ENCODE measurements at regions not wholly inside any gene's neighbourhood (a gene's known extent, or its start where the extent isn't known, plus 50 kb on each side); places are given as distances from the start of the nearest gene placed in this dataset.
"Not testable (repeated sequence)": the region's sequence is repeated elsewhere in the genome, so short reads cannot be mapped to it uniquely, and the experiment has no call there.

DNA sequence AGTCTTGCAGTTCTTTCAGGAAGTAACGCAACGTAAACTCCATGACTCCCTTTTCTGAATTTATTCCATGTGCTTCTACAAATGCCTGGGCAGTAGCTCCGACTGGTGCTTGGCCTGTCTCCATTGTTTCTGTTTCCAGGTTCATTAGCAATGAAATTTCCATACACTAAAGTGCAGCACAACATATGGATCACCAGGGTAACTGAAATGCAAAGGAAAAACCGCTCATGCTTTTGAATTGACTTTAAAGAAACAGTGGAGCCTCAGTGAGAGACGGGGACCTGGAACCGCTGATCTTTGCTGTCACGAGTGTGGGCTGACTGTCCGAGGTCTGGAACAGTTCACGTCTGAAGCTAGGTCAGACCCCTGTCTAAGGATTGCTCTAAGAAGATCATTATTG is 126.5 kb upstream of the IGFBP3 start:
- no peak for DNase-seq
- TF ChIP-seq, protein P1, sequence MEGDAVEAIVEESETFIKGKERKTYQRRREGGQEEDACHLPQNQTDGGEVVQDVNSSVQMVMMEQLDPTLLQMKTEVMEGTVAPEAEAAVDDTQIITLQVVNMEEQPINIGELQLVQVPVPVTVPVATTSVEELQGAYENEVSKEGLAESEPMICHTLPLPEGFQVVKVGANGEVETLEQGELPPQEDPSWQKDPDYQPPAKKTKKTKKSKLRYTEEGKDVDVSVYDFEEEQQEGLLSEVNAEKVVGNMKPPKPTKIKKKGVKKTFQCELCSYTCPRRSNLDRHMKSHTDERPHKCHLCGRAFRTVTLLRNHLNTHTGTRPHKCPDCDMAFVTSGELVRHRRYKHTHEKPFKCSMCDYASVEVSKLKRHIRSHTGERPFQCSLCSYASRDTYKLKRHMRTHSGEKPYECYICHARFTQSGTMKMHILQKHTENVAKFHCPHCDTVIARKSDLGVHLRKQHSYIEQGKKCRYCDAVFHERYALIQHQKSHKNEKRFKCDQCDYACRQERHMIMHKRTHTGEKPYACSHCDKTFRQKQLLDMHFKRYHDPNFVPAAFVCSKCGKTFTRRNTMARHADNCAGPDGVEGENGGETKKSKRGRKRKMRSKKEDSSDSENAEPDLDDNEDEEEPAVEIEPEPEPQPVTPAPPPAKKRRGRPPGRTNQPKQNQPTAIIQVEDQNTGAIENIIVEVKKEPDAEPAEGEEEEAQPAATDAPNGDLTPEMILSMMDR (IDR thresholded peaks at IDR 0.05) = no peak
- Mint-ChIP-seq H3K4me1 (ENCODE audit: low read depth) (no peaks in the 10 kb centered on the region), H3K27ac (no peak overlapping the region), H3K4me3 (no peak overlapping the region), H3K9me3 (no peaks in the 10 kb centered on the region), H3K36me3 (ENCODE audit: low read depth) (no peaks in the 10 kb centered on the region), H3K27me3 (no peaks in the 10 kb centered on the region)
- Histone ChIP-seq H3K27ac (ENCODE audit: low read depth in 1 of 2, low read length in 2 of 2) (no peak overlapping the region), H3K36me3 (ENCODE audit: insufficient read depth, low read length) (no peaks in the 10 kb centered on the region), H3K9me3 (ENCODE audit: control insufficient read depth in 1 of 2, insufficient read depth in 1 of 2, low read length in 2 of 2) (no peaks in the 10 kb centered on the region), H3K4me3 (ENCODE audit: low read length) (no peak overlapping the region), H3K4me1 (ENCODE audit: insufficient read depth, low read length) (no peaks in the 10 kb centered on the region), H3K27me3 (ENCODE audit: control insufficient read depth in 1 of 2, insufficient read depth in 2 of 2, low read length in 2 of 2) (no peaks in the 10 kb centered on the region)
- intact Hi-C loops (cut with DNase I, micrococcal nuclease) = no loop called here
- no peak for ATAC-seq (ENCODE audit: poor library complexity)
- POLR2A ChIA-PET = no interaction called here
- CTCF ChIA-PET = no interaction called here

DNA sequence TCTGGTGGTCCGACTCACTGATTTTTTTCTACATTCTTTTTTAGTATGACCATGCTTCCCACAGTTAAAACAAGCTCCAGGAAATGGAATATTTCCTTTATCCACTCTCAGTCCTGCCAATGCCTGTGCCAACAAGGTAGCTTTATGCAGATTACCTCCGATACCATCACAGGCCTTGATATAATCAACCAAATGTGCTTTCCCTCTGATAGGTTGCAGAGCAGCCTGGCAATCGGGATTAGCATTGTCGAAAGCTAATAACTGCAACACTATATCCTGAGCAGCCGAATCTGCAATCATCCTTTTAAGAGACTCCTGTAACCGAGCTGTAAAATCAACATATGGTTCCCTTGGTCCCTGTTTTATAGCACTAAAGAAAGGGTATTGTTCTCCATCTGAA is 122.3 kb upstream of the IGFBP3 start:
- not testable (repeated sequence) for DNase-seq, H3K9me3 Mint-ChIP-seq

DNA sequence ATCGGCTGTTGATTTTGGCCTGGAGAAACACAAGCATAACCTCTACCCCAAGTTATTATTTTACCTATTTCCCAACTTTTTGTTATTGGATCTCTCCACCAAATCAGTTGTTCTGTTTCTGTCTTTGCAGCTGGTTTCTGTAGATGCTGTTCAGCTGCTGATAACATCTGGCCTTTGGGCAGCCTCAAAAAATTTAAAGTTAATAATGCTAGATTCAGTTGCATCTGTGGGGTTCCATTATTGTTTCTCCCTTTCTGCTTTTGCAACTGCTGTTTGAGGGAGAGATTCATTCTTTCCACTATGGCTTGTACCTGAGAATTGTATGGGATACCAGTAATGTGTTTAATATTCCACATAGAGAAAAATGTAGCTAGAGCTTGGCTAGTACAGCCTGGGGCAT is 118.7 kb upstream of the IGFBP3 start:
- CTCF ChIA-PET; H3K36me3 Mint-ChIP-seq (ENCODE audit: low read depth); H3K9me3 Mint-ChIP-seq; H3K27ac Mint-ChIP-seq; H3K9me3 ChIP-seq (ENCODE audit: control insufficient read depth in 1 of 2, insufficient read depth in 1 of 2, low read length in 2 of 2); intact Hi-C loops (cut with DNase I, micrococcal nuclease); H3K27me3 Mint-ChIP-seq; H3K27ac ChIP-seq (ENCODE audit: low read depth in 1 of 2, low read length in 2 of 2); H3K4me1 Mint-ChIP-seq (ENCODE audit: low read depth); H3K4me1 ChIP-seq (ENCODE audit: insufficient read depth, low read length); ATAC-seq (ENCODE audit: poor library complexity); H3K36me3 ChIP-seq (ENCODE audit: insufficient read depth, low read length); POLR2A ChIA-PET; H3K27me3 ChIP-seq (ENCODE audit: control insufficient read depth in 1 of 2, insufficient read depth in 2 of 2, low read length in 2 of 2); H3K4me3 ChIP-seq (ENCODE audit: low read length); DNase-seq; H3K4me3 Mint-ChIP-seq: not testable (repeated sequence)

More for the DNA sequence above, 122.3 kb upstream of the IGFBP3 start:
- H3K27ac ChIP-seq (ENCODE audit: low read depth in 1 of 2, low read length in 2 of 2); intact Hi-C loops (cut with DNase I, micrococcal nuclease); H3K9me3 ChIP-seq (ENCODE audit: control insufficient read depth in 1 of 2, insufficient read depth in 1 of 2, low read length in 2 of 2); H3K27me3 Mint-ChIP-seq; H3K27ac Mint-ChIP-seq; H3K27me3 ChIP-seq (ENCODE audit: control insufficient read depth in 1 of 2, insufficient read depth in 2 of 2, low read length in 2 of 2); H3K36me3 ChIP-seq (ENCODE audit: insufficient read depth, low read length); H3K36me3 Mint-ChIP-seq (ENCODE audit: low read depth); H3K4me1 ChIP-seq (ENCODE audit: insufficient read depth, low read length); ATAC-seq (ENCODE audit: poor library complexity); H3K4me3 Mint-ChIP-seq; H3K4me1 Mint-ChIP-seq (ENCODE audit: low read depth); CTCF ChIA-PET; H3K4me3 ChIP-seq (ENCODE audit: low read length); POLR2A ChIA-PET: not testable (repeated sequence)

DNA sequence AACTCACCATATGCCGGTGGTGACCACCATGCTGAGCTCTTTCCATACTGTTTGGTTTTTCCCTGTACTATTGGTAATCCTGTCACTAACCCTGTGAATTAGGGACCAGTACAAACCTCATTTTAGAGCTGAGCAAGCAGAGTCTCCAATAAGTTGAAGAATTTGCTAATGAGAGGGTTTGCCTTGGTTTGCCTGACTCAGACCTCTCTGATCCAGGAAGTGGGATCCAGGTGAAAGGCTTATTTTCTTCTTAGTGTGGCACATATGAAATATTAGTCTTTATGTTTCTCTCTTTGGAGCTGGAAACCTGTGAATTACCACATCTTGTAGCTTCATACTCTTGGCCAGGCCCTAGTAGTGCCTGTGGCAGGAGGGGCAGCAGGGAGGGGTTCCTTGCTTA is 114.1 kb upstream of the IGFBP3 start:
- no peaks in the 10 kb centered on the region for H3K4me1 Mint-ChIP-seq (ENCODE audit: low read depth)

More for the DNA sequence above, 114.1 kb upstream of the IGFBP3 start:
- H3K27ac ChIP-seq (ENCODE audit: low read depth in 1 of 2, low read length in 2 of 2) = no peak overlapping the region
- H3K27me3 ChIP-seq (ENCODE audit: control insufficient read depth in 1 of 2, insufficient read depth in 2 of 2, low read length in 2 of 2) = no peaks in the 10 kb centered on the region
- H3K9me3 Mint-ChIP-seq = no peaks in the 10 kb centered on the region
- H3K4me1 ChIP-seq (ENCODE audit: insufficient read depth, low read length) = no peaks in the 10 kb centered on the region
- H3K4me3 Mint-ChIP-seq = no peak overlapping the region
- CTCF ChIA-PET = no interaction called here
- ATAC-seq (ENCODE audit: poor library complexity) (no peak), DNase-seq (no peak)
- H3K4me3 ChIP-seq (ENCODE audit: low read length) = no peak overlapping the region
- TF ChIP-seq, protein P1 (IDR thresholded peaks at IDR 0.05) = no peak
- no peaks in the 10 kb centered on the region for H3K36me3 ChIP-seq (ENCODE audit: insufficient read depth, low read length)
- intact Hi-C loops (cut with DNase I, micrococcal nuclease) = no loop called here
- POLR2A ChIA-PET = no interaction called here
- no peaks in the 10 kb centered on the region for H3K36me3 Mint-ChIP-seq (ENCODE audit: low read depth)
- H3K9me3 ChIP-seq (ENCODE audit: control insufficient read depth in 1 of 2, insufficient read depth in 1 of 2, low read length in 2 of 2) = no peaks in the 10 kb centered on the region
- H3K27me3 Mint-ChIP-seq = no peaks in the 10 kb centered on the region
- no peak overlapping the region for H3K27ac Mint-ChIP-seq

All from CD4-positive, alpha-beta T cell (primary cell).